B cell (primary cell): ENCODE measurements at regions not wholly inside any gene's neighbourhood (a gene's known extent, or its start where the extent isn't known, plus 50 kb on each side); places are given as distances from the start of the nearest gene placed in this dataset.

Experiments
- CTCF ChIP-seq: fragments of 200-600 bp; IDR thresholded peaks from one replicate; pipeline ENCODE4 v1.8.0; 2022; ENCODE audit warnings: antibody characterized with exemption, mild to moderate bottlenecking
- EZH2 ChIP-seq: IDR thresholded peaks from 2 replicates; pipeline ENCODE4 v1.6.1; 2012; ENCODE audit warnings: borderline replicate concordance, low read depth, mild to moderate bottlenecking, moderate library complexity, low read length; ENCODE audit not compliant: insufficient read depth, poor library complexity, severe bottlenecking

- TF ChIP-seq CTCF (no peak), EZH2 (no peak)
These were observed 1022.0 kb downstream of the EFNB2 start for GRCh38 chr13:105513448-105513847.
